ENCODE measurements at regions not wholly inside any gene's neighbourhood (a gene's known extent, or its start where the extent isn't known, plus 50 kb on each side); places are given as distances from the start of the nearest gene placed in this dataset.

DNA sequence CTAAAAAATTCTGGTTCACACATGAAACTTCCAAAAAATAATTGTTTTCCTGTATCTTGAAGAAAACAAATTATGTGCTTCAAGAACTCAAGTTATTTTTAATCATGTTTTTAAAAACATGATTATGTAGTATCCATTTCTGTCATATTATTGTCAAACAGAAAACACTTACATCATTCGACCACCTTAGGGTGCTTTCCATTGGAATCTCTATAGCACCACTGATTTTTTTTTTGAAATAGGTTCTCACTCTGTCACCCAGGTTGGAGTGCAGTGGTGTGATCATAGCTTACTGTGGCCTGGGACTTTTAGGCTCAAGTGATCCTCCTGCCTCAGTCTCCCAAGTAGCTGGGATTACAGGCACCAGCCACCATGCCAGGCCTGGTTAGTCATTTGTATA is 457.3 kb downstream of the SI start:
- no peak overlapping the region for H3K4me3 ChIP-seq (ENCODE audit: control insufficient read depth, low read depth, low read length)
- no peak for DNase-seq (ENCODE audit: low read depth)
- TF ChIP-seq, protein P1, sequence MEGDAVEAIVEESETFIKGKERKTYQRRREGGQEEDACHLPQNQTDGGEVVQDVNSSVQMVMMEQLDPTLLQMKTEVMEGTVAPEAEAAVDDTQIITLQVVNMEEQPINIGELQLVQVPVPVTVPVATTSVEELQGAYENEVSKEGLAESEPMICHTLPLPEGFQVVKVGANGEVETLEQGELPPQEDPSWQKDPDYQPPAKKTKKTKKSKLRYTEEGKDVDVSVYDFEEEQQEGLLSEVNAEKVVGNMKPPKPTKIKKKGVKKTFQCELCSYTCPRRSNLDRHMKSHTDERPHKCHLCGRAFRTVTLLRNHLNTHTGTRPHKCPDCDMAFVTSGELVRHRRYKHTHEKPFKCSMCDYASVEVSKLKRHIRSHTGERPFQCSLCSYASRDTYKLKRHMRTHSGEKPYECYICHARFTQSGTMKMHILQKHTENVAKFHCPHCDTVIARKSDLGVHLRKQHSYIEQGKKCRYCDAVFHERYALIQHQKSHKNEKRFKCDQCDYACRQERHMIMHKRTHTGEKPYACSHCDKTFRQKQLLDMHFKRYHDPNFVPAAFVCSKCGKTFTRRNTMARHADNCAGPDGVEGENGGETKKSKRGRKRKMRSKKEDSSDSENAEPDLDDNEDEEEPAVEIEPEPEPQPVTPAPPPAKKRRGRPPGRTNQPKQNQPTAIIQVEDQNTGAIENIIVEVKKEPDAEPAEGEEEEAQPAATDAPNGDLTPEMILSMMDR (conservative IDR thresholded peaks at IDR 0.05; ENCODE audit: control insufficient read depth, insufficient read depth, low read depth, low read length) = no peak

DNA sequence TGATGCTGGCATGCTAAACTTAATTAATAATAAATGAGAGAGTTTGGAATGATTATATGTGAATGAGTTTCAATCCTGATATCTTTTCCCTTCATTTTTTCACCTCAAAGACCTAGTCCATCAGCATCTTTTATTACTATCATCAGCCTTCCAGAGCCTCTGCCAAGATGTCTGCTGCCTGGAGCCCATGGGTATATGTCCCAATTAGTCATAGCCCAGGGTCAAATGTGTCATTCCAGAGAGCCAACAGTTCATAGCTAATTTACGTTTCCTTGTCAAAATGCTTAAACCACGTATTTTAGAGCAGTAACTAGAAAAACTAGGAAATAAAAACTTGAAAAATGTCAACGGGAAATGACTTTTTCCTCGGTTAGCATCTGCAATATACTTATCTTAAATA is 457.9 kb downstream of the SI start:
- DNase-seq (ENCODE audit: low read depth) = peak; percentile 11
- TF ChIP-seq, protein P1 (conservative IDR thresholded peaks at IDR 0.05; ENCODE audit: control insufficient read depth, insufficient read depth, low read depth, low read length) = no peak
- H3K4me3 ChIP-seq (ENCODE audit: control insufficient read depth, low read depth, low read length) = no peak overlapping the region

DNA sequence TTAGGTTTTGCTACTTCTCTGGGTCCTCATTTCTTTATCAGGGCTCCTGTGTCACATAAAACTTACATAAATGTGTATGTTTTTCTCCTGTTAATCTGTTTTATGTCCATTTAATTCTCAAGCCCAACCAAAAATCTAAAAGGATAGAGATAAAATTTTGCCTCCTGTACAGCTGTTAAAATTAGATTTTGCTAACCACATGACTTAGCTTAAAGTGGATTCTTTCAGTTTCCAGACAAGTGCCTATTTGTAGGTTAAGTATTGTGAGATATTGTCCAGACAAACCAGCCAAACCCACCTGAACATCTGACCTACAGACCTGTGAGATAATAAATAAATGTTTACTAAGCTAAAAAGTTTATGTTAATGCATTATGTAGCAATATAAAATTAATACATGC is 465.5 kb downstream of the SI start:
- no peak overlapping the region for H3K4me3 ChIP-seq (ENCODE audit: control insufficient read depth, low read depth, low read length)
- TF ChIP-seq, protein P1 (conservative IDR thresholded peaks at IDR 0.05; ENCODE audit: control insufficient read depth, insufficient read depth, low read depth, low read length) = no peak
- DNase-seq (ENCODE audit: low read depth) = no peak

DNA sequence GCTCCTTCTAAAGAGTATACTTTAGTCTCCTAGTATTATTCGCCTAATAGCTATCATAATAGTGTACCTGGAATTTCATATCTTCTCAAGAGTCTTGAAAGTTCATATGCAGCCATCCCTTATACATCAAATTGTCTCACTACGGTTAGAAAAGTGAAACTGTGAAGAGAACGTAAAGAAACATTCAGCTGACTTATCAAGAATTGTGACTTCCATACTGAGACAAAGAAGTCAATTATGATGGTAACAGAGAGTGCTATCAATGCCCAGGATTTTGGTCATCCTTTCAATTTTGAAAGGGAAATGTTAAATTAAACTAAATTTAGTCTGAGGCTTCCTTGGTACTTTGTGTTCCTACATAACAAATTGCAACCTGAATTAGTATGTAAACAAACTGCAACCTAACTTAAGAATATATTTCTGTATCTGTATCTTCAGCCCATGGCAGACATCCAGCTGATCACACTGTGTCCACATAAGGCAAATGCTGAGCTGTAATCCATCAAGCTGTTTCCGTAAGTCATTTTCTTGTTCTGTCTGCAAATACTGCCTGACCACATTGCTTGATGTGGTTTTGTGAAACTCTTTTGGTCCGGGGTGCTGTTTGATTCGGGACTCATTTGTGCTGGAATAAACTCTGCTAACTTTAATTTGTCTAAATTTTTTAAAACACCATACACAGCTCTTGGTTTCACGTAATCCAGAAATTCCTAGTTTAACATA is 469.6 kb downstream of the SI start:
- TF ChIP-seq, protein P1 (conservative IDR thresholded peaks at IDR 0.05; ENCODE audit: control insufficient read depth, insufficient read depth, low read depth, low read length) = no peak
- H3K4me3 ChIP-seq (ENCODE audit: control insufficient read depth, low read depth, low read length) = no peak overlapping the region
- DNase-seq (ENCODE audit: low read depth) = no peak

DNA sequence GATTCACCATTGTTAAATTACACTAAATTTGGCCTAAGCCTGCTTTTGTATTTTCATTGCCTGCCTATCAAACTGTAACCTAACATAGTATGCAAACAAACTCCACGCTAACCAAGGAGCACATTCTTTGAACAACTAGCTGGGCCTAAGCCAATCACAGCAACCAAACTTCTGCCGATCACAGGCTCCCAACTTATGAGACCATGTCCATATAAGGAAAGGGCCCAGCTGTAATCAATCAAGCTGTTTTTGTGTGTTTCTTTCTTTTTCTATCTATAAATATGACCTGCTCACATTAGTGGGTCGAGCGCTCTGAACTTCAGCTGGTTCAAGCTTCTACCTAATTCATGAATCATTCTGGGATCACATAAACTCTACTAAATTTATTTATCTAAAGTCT is 473.6 kb downstream of the SI start:
- DNase-seq (ENCODE audit: low read depth) = no peak
- TF ChIP-seq, protein P1 (conservative IDR thresholded peaks at IDR 0.05; ENCODE audit: control insufficient read depth, insufficient read depth, low read depth, low read length) = no peak
- H3K4me3 ChIP-seq (ENCODE audit: control insufficient read depth, low read depth, low read length) = no peak overlapping the region

DNA sequence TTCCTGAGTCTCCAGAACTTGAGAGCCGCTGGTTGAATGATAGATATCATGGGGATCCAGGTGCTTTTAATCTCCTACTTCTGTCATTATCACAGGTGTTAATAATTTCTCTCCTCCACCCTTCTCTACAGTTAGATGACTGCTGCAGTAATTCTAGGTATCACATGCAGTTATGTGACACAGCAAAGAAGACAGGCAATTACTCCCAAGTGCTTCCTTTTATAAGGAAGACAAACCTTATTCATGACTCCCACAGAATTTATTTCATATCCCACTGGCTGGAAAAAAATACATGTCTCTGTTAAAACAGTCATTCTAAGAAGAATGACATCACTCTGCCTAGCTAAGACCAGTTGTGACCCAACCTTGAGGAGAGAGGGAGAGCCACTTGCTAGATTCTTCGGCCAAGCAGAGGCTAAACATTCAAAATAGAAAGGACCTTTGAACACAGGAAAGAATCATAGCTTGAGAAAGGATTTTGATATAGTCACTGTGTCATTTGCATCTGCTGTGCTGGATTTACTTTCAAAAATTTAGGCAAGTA is 500.6 kb downstream of the SI start:
- DNase-seq (ENCODE audit: low read depth) = no peak
- TF ChIP-seq, protein P1 (conservative IDR thresholded peaks at IDR 0.05; ENCODE audit: control insufficient read depth, insufficient read depth, low read depth, low read length) = no peak

More for the DNA sequence above, 500.6 kb downstream of the SI start:
- no peak overlapping the region for H3K4me3 ChIP-seq (ENCODE audit: control insufficient read depth, low read depth, low read length)
